ENCODE measurements at regions not wholly inside any gene's neighbourhood (a gene's known extent, or its start where the extent isn't known, plus 50 kb on each side); places are given as distances from the start of the nearest gene placed in this dataset.

DNA sequence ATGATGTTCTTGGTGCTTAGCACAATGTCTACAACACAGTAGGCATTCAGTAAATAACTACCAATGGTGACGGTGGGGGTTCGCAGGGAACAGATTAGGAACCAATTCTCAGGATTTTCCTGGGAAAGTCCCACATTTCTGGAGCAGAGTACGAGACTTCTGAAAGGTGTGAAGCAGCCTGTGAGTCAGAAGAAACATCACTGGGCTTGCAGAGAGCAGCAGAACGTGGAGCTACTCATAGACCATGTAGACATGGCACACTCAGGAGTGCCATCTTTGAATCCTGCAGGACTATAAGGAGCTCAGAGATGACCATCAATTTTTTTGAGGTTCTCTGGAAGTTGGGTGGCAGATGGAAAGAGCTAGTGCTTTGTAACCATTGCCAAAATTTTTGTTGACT lies 106.6 kb upstream of the ANKRD55 start:
- no peak for DNase-seq

DNA sequence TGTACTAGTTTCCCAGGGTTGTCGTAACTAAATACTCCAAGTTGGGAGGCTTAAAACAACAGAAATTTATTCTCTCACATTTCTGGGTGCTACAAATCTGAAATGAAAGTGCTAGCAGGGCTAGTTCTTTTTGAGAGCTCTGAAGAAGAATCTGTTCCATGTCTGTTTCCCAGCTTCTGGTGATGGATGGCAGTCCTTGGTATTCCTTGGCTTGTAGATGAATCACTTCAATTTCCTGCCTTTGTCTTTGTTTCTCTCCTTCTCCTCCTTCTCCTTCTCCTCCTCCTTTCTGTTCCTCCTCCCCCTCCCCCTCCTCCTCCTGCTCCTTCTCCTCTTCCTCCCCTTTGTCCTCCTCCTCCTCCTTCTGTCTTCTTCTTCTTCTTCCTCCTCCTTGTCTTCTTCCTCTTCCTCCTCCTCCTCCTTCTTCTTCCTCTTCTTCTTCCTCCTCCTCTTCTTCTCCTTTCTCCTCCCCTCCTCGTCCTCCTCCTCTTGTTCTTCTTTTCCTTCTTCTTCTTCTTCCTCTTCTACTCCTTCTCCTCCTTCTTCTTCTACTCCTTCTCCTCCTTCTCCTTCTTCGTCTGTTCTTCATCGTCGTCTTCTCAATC lies 104.7 kb upstream of the ANKRD55 start:
- DNase-seq, result no peak

DNA sequence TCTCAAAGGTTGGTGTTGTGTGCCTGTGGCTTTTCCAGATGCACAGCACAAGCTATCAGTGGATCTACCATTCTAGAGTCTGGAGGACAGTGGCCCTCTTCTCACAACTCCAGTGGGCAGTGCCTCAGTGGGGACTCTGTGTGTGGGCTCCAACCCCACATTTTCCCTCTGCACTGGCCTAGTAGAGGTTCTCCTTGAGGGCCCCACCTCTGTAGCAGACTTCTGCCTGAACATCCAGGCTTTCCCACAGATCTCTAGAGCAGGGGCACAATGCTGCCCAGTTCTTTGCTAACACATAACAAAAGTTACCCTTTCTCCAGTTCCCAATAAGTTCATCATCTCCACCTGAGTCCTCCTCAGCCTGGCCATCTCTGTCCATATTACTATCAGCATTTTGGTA lies 102.1 kb upstream of the ANKRD55 start:
- no peak for DNase-seq

DNA sequence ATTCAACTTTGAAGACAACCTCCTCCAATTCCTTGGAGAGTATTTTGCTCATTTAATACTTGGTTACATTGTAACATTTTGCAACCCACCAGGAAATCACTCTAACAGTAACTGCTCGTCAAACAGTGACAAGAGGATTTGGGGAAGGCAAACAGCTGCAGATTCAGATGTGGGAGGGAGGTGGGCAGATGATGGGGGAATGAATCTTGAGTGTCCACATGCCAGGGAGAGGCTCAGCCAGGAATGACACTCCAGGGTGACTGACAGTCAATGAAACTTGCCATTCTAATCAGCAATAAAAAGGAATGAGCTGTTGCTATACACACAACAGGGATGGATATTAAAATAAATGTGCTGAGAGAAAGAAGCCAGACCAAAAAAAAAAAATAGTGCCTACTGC lies 97.7 kb upstream of the ANKRD55 start:
- no peak for DNase-seq

DNA sequence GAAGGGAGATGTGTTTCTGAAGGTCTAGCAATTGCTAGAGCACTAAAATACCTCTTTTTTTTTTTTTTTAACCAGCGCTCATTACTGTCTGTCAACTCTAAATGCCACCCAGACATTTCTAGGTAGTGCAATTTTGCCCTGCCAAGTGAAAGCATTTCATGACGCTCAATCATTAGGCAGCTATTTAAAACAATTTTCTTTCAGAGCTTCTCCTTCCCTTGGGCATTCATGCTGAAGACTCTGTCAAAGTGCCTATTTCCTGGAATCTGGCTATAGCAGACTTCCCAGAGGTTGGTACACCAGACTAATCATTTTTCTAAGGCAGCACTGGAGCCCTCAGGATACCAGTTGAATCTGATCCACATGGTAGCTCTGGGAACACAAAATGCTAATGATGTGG lies 97.0 kb upstream of the ANKRD55 start:
- no peak for DNase-seq

DNA sequence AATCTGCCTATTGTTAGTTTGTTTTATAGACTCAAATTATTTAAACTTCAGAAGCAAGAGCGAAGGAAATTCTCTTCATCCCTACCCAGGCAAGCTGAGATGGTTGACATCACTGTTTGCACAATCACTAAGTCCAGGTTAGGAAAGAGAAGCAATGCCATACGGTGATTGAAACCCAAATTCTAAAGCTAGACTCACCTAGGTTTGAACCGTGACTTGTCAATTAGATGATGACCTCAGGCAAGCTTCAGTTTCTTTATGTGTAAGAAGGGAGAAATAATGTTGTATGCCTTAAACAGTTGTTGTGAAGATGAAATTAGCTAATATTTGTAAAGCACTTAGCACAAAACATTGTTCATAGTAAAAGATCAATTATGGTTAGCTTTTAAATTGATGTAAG lies 96.5 kb upstream of the ANKRD55 start:
- no peak for DNase-seq

DNA sequence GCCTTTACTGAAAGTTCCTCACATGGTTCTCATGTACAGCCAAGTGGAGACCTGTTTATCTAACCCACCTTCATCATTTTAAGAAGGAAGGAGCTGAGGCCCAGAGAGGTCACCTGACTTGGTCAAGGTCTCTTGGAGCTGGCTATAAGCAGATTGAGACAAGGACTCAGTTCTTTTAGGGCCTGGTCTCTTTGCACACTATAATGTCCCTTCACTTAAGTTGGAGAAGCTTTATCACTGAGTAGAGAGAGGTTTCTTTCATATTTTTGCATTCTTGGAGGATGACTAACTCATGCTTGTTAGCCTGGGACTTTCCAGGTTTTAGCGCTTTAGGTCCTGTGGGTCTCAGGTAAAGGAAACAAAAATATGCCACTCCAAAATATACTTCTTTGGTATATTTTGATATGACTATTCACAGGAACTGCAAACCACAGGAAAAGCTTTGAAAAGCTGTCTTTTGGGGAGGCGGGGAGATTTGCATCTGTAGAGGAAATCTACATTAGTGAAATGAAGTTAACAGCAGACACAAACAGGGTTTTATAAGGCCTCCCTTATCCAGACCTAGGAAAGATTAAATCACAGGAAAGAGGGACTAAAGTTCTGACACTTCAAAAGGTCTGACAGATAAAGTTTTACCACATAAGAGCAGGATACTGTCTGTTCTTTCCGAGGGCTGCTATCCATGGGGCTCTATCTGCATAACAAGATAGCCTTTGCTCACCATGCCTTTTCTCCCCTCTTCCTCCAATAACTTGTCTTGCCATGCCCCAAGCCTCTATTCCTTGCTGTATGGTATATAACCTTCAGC lies 95.8 kb upstream of the ANKRD55 start:
- peak; percentile 62 for DNase-seq

DNA sequence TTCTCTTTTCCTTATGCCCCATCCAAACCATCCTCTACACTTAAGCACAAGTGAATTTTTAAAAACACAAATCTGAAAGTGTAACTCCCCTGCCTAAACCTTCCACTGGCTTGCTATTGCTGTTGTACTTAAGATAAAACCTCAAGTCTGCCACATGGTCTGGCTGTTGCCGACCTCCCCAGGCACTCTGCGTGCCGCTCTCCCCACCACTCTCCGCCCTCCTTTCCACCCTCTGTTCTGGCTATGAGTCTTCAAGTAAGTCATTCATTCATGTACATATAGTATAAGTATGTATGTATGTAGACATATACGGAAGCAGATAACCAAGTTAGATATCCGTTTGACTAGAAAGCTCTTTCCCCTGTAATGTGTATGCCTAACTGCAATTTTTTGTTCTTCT lies 94.7 kb upstream of the ANKRD55 start:
- peak; percentile 54 for DNase-seq

DNA sequence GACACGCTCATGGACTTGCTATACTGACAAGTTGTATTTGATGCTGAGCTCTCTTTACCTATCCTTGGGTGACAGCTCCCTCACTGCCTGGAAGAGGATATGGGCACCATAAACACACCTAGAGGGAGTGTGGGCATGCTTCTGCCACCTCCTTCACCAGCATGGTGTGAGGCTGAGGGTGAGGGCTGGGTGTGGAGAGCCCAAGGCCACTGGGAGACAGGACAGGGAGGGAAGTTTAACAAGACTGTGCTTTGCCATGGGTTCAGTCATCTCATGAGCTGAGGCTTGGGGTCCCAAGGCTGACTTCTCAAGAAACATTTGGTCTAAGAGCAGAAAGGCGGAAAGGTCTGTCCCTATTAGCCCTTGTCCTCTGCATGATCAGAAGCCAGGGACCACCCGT lies 93.6 kb upstream of the ANKRD55 start:
- no peak for DNase-seq

DNA sequence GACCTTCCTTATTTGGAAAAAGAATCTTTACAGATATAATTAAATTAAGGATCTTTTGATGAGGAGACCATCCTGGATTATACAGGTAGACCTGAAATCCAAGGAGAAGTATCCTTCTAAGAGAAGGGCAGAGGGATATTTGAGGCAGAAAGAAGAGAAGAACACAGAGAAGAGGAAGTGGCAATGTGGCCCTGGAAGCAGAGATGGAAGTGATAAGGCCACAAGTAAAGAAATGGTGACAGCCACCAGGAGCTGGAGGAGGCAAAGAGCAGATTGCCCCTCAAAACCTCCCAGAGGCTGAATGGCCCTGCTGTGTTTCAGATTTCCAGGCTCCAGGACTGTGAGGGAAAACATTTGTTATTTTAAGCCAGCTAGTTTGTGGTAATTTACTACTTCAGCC lies 93.0 kb upstream of the ANKRD55 start:
- no peak for DNase-seq

DNA sequence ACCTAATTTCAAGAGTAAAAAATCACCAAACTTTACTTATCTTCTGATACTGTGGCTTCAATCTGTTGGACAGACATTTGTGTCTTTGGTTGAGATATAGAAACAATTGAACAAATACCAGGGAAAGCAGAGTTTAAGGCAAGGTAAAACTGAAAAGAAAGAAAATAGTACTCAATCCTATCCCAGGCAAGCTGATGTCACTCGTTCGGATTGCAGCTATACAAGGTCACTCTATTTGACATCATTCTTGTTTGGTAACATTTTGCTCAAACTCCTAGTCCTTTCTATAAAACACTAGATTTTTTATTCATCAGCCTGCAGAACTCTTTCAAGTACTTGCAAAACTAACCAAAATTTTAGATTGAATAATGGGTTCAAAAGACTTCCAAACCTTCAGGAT lies 91.9 kb upstream of the ANKRD55 start:
- DNase-seq, result no peak

DNA sequence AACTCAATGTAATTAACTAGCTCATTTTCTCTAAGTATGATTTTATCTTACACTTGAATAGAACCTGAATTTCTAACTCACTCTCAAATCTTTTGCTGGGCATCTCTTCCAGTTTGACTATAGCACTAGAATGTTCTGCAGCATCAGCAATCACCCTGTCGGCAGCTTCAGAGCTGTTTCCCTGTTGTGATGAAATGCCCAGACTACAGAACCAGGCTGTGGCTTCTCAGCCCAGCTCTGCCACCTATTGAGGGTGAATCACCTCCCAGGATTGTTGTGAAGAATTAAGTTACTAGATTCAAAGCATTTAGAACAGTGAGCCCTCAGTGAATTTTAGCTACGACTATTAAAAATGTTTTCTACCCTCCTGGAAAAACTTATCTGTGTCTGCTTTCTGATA lies 90.4 kb upstream of the ANKRD55 start:
- peak; percentile 40 for DNase-seq

DNA sequence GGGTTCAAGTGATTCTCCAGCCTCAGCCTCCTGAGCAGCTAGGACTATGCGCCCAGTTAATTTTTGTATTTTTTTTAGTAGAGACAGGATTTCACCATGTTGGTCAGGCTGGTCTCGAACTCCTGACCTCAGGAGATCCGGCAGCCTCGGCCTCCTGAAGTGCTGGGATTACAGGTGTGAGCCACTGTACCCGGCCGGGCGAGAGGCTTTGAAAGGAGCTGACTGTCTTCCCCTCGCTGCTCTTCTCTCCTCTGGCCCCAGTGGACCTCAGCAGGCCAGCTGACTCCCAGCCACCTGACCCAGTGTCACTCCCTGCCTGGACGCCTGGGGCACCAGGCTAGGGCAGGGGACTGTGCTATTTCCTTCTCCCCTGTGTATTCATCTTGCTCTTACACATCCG lies 89.5 kb upstream of the ANKRD55 start:
- no peak for DNase-seq

DNA sequence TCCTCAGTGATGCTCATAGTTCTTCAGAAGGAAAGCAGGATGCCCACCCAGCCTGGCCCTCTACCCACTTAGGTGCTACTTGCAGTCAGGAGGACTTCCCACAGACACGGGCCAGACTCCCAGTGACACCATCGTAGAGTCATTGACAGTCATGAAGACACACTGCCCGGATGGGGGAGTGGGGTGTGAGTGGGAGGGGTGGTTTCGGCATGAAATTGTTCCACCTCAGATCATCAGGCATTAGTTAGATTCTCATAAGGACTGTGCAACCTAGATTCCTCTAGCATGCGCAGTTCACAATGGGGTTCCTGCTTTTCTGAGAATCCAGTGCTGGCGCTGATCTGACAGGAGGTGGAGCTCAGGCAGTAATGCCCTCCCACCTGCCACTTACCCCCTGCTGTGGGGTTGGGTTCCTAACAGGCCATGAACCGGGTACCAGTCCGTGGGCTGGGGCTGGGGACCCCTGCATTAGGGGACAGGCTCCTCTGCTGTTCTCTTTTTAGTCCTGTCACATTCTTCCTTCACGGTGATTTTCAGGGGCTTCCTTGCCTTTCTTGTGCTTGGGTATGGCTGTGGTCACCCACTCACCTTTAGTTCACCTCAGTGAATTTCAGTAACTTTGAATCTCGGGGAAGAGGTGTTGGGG lies 88.2 kb upstream of the ANKRD55 start:
- no peak for DNase-seq

DNA sequence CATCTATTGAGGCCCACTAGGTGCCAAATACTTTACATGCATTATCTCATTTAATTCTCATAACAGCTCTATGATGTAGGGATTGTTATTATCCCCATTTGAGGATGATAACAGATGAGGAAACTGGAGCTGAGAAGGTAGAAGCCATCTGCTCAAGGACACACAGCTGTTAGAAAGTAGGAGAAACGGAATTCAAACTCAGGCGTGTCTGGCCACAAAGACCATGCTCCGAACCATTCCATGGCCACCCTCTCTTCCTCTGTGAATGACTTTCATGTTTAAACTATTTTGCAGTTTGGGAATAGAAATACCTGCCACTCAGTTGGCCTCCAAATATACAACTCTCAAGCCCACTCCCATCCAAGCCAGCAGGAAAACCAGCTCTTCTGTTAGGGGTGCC lies 87.6 kb upstream of the ANKRD55 start:
- no peak for DNase-seq

DNA sequence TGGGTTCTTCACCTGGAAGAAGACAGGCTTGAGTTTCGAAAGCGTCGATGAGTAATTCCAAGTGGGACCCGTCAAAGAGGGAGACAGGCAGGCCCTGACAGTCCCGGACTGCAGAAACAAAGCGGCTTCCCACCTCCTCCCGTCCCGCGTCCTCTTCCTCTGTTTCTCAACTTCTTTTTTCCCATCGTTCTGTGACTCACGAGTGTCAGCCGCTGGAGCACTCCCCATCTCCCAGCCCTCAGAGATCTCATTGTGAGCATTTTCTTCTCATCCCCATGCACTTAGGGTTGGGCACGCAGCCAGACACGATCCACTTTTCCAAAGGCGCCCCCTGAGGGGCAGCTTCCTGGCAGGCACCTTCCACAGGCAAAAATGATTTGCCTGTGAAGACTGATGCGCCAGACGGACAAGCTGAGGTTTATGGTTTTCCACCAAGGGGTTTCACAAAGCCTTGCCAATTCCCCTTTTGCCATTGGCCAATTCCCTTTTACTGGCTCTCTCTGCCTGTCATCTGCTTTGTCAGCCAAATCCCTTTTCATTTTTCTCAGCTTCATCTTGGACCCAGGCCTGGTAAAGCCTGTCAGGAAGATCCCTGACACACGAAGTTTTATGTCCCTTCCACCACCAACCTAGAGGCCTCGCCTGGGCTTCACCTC lies 86.5 kb upstream of the ANKRD55 start:
- no peak for DNase-seq

DNA sequence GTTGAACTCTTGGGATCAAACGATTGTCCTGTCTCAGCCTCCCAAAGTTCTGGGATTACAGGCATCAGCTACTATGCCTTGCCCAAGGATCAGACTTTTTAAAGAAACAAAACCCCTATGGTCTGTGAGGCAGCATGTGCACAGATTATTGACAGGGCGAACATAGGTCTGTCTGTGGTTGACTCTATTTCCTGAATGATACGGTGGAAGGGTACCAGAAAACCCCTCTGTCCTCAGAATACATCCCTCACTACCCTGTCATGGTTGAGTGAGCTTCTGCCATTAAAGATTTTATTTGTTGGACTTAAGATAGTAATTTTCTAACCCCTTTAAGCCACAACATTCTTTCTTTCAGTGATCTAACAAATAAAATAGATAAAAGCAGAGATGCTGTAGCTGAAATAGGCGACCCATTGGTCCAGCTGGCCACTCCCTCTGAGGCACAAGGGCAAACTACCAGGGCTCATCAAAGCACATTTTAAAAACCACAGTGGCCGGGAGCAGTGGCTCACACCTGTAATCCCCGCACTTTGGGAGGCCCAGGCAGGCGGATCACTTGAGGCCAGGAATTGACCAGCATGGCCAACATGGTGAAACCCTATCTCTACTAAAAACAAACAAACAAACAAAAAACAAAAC lies 84.9 kb upstream of the ANKRD55 start:
- DNase-seq, result no peak

DNA sequence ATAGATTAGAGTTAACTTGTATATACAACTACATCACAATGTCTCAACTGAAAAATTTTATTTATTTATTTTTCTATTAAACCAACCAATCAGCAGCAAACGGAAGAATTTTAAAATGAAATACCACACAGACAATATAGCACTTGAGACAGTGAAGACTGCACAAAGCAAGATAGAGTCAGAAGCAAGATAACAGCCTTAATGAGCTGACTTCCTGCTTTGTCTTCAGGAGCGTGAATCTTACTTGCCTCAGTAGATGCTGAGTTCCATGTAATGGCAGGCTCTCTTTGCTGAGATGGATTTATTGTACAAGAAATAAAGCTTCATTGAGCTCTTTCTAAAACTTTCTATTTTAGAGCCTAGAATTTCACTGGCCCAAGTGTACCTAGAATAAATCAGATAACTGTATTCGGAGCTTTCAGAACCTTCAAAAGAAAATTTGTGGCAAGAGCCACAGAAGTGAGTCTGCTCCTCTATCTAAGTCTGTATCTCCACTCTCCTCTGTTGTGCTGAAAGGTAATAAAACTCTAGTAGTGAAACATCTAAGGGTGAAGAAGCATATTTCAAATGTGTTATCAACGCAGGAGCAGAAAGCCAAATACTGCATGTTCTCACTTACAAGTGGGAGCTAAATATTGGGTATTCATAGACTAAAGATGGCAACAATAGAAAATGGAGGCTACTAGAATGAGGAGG lies 83.3 kb upstream of the ANKRD55 start:
- no peak for DNase-seq

DNA sequence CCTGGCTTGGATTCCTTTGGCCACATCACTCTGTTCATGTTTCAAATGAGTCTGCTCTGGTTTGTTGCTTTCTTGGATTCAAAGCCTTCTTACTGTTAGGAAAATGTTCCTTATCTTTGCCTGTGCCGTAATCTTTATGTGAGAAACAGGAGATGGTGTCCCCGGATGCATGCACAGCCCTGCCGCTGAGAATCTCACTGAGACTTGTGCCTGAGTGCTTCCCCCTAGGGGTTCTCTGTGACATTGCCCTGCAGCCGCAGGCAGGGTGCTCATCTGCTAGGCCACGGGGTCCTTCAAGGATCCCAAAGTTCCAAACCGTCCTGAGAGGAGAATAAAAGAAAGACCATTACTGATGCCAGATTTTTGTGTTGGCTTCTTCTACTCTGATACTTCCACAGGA lies 81.4 kb upstream of the ANKRD55 start:
- no peak for DNase-seq

DNA sequence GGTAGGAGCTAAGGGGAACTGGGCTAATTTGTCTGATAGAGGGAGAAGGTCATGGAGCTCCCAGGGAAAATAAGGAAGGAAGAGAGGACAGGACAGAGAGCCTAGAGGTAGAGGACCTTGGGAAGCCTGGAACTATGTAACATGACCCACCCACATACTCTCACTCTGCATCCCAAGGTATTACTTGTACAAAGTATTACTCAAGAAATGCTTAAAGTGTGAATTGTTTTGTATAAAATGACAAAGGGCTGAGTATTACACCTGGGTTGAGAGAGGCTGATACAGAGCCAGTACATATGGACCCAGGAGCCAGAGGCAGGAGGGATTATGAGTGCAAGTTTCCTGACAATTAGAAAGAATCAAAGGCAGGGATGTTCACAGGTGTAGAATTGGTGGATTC lies 80.5 kb upstream of the ANKRD55 start:
- DNase-seq, result no peak

DNA sequence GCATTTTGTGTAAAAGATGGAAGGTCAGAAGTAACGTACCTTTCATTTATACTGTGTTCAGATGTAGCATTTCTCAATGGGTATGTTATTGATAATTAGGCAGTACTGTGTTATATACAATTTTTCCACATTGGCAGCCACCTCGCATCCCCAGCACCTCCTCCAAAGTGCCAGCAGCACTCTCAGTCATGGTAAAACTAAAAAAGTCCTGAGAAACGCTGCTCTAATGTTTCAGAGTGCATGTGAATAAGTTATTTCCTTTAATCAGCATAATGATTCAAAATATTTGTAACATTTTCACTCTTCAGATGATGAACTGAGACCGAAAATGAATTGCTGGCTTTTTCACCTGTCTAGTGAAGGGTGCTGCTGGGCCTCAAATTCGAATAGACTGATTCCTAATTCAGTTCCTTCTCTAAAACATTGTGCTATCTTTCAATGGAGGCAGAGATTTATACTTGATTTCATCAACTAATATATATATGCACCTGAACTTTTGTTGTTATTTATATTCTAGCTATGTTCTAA lies 79.9 kb upstream of the ANKRD55 start:
- DNase-seq, result no peak

DNA sequence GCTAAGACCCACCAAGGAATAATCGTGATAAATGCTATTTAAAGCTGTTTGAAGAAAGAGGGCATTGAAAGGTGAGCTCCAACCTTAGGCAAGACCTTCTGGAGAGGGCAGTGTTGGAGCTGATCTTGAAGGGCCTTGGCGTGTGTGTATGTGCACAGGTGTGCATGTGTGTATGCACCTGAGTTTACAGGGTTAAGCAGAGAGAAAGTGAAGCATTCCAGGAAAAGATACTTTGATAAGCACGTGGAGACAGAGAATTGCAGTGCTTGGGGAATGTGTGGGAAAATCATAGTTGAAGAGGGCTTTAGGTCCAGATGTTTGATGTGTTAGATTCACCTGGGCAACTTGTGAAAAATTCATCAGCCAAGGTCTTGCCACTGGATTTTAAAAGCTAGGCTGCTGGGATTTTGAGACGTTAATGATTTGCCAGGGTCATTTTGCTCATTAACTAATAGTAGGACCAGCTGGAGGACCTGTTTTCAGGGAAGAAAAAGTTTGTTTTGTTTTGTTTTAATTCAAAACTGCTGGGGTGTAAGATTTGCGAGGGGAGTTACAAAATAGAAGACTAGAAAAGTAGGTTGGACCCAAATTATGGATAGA lies 78.3 kb upstream of the ANKRD55 start:
- DNase-seq, result no peak

All from CD4-positive, alpha-beta T cell treated with Interleukin-6 for 4 hours (primary cell).